Activated CD8-positive, alpha-beta memory T cell treated with anti-CD3 and anti-CD28 coated beads, Interleukin-2, amount 50 U/mL, for 48 hours (primary cell): ENCODE measurements at regions not wholly inside any gene's neighbourhood (a gene's known extent, or its start where the extent isn't known, plus 50 kb on each side); places are given as distances from the start of the nearest gene placed in this dataset.
"Not testable (repeated sequence)": the region's sequence is repeated elsewhere in the genome, so short reads cannot be mapped to it uniquely, and the experiment has no call there.

Experiments used
- DNase-seq: peaks from one replicate; pipeline ENCODE4 v3.0.0-alpha.2; 2020

DNA sequence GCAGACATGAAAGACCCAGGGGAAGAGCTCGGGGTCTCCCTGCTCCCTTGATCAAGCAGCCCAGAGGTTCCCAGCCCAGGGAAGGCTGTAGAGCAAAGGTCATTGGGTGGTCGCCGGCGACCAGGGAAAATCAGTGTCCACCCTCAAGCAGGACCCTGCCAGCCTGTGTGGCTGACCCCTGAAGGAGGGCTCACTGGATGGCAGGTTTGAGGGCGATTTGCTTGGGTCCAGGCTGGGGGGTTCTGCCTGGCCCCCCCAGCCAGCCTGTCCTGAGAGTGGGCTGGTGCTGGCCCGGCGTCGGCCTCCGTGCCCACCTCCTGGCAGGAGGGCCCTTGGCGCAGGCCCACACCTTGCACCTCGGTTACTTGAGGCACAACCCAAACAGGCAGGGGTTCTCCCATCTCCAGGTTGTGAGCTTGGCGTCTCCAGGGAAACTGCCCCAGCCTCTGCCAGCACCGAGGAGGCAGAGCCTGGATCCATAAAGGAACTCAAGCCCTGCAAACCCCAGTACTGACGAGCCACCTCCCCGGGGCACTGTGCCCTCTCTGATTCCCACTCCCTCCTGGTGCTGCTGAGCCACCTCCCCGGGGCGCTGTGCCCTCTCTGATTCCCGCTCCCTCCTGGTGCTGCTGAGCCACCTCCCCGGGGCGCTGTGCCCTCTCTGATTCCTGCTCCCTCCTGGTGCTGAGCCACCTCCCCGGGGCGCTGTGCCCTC is 329.0 kb upstream of the SFSWAP start:
- DNase-seq: no peak

DNA sequence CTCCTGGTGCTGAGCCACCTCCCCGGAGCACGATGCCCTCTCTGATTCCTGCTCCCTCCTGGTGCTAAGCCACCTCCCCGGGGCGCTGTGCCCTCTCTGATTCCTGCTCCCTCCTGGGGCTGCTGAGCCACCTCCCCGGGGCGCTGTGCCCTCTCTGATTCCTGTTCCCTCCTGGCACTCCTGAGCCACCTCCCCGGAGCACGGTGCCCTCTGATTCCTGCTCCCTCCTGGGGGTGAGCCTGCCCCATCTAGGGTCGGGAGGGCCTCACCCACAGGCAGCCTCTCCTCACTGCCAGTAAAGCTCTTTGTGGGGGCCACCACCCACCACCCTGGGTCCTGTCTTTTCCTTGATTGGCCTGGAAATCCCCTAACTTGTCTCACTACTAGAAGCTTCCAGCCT is 327.6 kb upstream of the SFSWAP start:
- no peak for DNase-seq

DNA sequence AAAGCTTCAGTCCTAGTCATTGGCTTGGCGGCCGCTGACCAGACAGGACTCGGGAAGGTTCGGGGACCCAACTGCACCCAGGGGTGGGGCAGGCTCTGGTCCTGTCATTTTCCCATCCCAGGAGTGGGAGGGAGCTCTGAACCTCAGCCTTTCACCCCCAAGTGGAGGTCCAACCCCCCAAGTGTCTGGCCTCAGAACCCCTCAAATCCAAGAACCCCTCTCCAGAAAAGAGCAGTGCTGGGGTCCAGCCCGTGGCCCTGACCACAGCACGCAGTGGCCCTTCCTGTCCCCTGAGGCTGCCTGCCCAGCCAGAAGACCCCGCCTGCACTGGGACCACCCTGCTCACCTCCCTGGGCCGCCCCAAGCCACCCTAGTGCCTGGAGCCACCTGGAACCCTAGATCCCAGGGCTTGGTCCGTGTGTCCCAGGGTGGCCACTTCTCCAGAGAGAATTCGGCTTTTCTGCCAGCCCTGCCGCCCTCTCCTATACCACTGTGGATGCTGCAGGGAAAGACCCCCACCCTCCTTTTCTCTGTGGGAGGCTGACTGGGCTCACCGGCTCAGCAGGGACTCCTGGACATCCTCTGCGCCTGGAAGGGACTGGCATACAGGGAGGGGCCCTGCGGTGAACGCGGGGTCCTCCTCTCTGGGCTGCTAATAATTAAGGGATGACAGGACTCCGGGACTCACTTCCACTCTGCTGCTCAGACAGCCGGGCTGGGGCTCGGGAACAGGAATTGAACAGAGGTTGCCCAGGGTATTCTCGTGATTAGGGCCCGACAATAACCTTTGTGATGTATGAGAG is 326.9 kb upstream of the SFSWAP start:
- no peak for DNase-seq

DNA sequence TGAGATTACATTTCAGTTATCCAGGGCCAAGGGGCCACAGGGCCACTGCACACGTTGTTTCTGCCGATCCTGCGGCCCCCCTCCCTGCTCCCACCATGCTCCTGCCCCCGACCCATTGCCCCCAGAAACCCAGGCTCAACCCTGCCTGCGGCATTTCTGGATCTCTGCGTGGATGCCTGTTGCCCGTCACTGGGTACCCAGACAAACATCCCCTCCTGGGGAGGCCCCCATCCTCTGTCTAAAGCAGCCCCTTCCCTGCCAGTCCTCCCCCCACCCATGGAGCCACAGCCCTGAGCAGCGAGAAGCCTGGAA is 326.4 kb upstream of the SFSWAP start:
- no peak for DNase-seq

DNA sequence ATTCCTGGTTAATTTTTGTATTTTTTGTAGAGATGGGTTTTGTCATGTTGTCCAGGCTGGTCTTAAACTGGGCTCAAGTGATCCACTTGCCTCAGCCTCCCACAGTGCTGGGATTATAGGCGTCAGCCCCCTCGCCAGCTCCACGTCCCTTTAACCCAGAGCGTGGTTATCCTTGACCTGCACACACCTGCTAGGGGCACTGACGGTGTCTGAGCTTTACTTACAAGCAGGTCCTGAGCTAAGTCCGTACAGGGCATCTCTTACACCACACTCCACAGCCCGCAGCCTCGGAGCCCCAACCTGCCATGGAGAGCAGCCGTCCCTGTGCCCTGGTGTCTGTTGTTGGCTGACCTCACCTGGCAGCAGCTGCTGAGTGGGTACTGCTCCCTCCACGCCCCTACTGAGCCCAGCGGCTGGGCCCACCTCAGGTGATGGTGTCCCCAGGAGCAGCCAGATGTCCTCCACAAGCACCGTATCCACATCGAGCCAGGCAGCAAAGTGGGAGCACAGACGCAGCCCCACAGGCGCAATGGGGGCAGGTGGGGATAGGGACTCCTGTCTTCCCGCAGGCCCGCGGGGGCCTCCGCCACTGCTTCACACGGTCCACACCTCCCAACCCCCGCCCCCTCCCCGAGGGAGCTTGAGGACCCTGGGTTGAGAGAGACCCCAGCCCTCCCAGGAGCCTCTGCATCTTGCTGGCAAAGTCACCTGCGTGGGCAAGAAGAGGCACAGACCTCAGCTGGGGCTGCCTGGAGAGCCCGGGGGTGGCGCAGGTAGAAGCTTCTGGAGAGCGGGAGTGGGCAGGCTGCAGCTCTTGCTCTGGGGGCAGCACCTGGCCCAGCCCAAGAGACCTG is 325.4 kb upstream of the SFSWAP start:
- no peak for DNase-seq

DNA sequence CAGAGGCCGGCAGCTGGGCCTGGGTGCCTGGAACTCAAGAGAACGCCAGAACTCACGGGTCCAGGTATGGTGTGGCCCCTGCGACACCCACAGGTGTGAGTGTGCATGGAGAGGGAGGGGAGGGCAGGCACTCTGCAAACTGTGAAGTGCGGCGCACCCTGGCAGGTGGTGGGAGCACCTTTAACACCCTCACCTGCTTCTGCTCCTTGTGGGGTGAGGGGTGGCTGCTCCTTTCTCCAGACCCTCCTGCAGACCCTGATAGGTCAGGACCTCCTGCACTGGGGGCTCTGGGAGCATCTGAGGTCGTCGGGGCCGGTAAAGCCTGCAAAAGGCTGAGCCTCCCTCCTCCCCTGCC is 324.7 kb upstream of the SFSWAP start:
- no peak for DNase-seq

DNA sequence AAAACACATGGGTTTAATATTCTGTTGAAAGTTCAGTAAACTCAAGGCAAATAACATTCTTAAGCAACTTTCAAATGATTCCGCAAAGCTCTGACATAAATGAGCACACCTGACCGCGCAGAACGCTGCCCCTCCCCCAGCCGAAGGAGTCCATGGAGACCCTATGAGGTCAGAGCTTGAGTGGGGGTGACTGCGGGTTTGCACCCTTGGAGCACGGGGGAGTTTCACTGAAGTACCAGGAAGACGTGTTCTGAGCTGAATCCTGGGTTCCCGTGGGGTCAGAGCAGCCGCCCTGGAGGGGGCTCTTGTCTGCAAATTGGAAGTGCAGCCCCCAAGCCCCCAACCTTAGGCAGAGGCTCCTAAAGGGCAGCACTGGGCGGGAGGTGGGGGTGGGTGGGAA is 324.1 kb upstream of the SFSWAP start:
- DNase-seq: no peak

DNA sequence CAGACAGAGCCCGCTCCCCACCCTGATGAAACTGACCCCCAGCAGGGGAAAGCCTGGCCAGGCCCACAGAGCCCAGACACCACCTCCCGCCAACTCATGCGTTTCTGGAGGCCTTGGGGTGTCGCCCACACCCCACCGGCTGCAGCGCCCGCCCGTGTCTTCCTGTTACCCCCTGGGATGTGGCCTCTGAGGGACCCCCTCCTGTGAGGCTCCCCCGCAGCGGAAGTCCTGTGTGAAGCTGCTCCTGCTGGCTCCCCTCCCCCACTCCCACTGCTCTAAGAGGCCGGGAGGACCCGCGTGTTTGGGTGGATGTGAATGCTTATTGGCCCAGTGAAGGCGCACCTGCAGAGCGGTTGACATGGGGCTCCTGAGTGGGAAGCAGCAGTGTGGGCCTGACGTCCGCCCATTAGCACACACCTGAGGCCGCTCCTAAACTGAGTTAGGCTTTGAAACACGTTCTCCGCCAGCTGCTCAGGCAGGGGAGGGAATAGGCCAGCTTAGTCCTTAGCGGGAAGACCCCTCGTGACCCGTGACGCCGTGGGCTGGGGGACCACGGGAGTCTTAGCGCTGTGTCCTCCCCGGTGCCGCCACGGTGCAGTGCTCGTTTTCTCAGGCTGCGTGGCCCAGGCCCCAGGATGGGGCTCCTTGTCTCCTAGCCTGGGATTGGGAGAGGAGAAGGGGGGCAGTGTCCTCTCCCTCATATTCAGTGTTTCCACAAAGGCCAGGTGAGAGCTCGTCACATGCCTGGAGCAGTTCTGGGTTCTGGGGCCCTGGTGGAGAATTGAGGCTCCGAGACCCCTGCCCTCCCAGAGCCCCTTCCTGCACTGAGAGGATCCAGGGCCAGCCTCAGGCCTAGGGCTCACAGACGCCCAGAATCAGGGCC is 323.4 kb upstream of the SFSWAP start:
- no peak for DNase-seq

DNA sequence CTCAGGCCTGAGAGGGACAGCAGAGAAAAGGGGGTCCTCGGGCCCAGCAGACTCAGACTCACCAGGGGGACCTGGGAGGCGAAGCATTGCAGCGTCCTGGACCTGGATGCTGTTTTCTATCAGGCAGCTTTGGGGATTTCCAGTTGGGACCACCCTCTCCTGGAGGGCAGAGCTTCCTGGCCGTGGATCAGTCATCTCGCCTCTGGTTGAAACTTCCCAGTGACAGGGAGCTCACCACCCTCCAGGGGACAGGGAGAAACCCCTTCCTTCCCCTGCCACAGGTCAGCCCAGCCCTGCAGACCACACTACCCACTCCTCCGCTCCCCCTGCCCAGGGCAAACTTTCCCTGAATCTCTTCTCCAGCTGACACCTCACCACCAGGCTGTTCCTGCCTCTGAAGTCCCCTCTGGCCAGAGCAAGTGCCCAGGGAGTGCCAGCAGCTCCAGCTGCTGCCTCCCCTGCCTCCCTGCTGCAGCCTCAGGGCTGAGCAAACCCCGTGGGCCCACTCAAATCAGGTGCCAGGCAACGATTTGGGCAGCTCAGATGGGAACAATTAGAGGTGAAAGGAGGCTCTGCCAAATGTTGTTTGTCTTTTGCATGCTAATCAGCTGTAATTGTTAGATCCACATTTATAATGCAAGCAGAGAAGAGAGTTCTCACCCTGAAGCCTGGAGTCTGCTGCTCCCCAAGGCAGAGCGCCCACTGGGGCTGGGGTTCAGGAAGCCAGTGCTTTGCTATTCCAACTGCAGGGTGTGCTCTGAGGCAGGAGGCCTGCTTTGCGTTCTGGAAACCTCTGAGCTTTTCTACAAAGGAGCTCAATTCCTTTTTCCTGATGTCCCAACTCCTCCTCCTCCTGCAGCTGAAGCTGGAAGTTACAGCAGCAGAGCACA is 322.5 kb upstream of the SFSWAP start:
- not testable (repeated sequence) for DNase-seq

DNA sequence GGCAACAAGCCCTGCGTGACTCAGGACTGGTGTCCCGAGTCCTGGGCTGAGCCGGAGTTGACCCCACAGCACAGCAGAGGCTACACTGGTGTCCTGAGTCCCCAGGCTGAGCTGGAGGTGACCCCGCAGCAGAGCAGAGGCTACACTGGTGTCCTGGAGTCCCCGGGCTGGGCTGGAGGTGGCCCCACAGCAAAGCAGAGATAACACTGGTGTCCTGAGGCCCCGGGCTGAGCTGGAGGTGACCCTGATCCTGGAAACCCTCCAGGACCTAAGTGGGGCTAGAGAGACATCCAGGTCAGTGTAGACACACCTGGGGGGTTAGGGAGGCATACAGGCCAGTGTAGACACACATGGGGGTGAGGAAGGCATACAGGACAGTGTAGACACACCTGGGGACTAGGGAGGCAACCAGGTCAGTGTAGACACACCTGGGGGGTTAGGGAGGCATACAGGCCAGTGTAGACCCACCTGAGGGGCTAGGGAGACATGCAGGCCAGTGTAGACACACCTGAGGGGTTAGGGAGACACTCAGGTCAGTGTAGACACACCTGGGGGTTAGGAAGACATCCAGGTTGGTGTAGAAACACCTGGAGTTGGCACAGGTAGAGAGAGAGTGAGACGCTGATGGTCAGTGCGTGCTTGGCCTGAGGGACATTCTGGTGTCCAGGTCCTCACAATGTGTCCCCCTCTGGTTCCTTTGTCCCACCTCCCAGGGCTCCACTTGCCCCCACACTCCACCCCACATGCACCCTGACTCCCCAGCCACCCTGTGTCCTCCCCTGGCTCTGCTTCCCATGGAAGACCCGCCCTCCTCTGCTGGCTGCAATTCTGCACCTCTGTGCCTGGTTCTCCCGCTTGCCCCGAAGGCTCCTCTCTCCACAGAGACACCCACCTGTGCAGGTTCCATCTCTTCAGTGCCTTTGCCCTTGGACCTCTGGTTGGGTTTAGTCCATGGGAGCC is 321.6 kb upstream of the SFSWAP start:
- DNase-seq: no peak

DNA sequence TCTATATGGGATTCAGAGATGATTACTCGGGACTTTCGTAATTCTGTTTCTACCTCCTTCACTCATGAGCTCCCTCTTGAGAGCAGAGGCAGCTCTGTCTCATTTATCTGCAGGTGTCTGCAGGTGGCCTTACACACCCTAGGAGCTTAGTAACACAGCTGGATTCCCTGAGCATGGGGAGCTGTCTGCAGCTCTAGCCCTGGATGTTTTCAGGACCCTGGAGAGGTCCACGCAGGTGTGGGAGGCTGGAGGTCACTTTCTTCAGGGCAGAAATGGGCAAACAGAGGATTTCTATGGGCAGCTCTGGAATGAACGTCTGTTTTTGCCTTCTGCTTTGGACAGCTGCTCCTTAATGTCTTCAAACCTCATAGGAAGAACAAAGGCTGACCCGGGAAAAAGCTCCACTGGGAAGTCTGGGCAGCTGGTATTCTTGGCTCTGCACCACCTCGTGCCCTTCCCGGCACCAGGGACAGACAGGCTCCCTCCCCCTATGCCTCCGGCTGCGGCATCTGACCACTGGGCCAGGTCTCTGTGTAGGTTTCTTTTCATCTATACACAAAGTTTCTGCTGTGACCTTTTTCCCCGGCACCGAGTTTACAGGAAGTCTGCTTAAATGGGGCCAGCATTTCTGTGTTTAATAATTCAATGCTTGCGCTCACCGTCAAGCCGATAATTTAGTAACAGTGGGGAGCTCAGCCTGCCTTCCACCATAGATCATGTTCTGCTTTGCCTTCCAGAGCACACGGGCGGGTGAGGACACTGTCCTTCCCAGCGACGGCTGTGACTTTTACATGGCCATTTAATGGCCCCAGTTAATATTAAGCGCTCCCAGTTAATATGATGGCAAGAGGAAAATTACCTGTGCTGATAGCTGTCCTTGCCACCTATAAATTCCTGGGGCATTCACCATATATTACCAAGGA is 320.2 kb upstream of the SFSWAP start:
- DNase-seq: no peak

DNA sequence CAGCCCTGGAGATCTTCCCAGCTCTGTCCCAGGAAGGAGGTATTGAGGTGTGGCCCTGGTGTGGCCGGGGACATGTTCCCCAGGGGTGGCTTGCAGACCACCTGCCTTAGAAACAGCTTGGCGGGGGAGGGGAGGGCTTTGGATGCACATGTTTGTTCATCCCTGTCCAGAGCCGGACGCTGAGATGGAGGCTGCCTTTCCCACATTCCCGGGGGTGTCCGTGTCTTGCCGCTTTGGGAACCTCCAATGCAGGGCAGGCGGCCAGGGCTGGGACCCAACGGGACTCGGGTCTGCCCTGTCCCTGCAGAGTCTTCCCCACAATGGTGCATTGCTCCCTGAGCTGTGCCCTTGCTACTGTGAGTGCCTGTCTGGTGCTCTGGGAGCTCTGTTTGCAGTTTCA is 319.5 kb upstream of the SFSWAP start:
- DNase-seq: no peak

DNA sequence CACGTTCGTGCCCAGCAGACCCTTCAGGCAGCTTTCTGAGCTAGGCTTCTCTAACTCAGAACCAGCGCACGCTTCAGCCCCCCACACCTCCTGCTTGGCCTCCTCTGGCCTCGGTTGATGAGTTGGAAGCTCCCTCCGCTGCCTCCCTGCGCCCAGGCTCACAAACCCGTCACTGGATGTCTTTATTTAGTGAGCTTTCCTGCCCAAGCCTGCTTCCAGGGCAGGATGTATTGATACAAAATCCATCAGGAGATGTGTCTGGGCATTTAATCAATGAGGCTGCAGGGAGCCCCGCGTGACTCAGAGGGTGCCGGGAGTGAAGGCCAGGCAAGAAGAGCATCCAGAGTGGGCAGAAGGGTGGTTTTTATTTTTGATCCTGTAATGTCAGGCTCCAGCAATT is 316.1 kb upstream of the SFSWAP start:
- not testable (repeated sequence) for DNase-seq

DNA sequence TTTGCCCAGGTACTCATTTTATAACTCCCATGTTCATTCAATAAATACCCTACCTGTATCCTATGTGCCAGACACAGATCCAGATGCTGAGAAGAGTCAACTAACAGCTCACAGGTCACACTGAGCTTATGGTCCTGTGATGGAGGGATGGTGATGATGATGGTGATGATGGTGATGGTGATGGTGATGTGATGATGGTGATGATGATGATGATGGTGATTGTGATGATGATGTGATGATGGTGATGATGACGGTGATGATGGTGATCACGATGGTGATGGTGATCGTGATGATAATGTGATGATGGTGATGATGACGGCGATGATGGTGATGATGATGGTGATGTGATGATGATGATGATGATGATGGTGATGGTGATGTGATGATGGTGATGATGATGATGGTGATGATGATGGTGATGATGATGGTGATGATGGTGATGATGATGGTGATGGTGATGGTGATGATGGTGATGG is 315.6 kb upstream of the SFSWAP start:
- not testable (repeated sequence) for DNase-seq

DNA sequence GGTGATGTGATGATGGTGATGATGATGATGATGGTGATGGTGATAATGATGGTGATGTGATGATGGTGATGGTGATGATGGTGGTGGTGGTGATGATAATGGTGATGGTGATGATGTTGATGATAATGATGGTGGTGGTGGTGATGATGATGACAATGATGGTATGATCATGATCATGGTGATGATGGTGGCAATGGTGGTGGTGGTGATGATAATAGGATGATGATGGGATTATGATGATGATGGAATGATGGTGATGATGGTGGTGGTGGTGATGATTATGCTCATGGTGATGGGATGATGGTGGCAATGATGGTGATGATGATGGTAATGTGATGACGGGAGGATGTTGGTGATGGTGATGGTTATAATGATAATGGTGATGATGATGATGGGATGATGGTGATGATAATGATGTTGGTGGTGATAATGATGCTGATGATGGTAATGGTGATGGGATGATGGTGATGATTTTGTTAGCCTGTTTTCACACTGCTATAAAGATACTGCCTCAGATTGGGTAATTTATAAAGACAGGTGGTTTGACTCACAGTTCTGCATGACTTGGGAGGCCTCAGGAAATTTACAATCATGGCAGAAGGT is 314.8 kb upstream of the SFSWAP start:
- DNase-seq: no peak

DNA sequence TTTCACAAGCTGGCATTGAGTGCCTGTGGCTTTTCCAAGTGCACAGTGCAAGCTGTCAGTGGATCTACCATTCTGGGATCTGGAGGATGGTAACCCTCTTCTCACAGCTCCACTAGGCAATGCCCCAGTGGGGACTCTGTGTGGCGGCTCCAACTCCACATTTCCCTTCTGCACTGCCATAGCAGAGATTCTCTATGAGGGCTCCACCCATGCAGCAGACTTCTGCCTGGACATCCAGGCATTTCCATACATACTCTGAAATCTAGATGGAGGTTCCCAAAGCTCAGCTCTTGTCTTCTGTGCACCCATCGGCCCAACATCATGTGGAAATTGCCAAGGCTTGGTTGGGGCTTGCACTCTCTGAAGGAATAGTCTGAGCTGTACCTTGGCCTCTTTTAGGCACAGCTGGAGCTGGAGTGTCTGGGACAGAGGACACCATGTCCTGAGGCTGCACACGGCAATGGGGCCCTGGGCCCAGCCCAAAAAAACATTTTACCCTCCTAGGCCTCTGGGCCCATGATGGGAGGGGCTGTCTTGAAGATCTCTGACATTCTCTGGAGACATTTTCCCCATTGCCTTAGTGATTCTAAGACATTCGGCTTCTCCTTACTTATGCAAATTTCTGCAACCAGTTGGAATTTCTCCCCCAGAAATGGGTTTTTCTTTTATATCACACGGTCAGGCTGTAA is 313.3 kb upstream of the SFSWAP start:
- no peak for DNase-seq

DNA sequence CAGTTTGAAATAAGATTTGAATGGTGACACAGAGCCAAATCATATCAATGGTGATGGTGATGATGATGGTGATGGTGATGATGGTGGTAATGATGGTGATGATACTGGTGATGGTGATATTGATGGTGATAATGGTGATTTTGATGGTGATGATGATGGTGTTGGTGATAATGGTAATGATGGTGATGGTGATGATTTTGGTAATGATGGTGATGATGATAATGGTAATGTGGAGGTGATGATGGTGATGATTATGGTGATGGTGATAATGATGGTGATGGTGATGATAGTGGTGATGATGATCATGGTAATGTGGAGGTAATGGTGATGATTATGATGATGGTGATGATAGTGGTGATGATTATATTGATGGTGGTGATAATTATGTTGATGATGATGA is 311.9 kb upstream of the SFSWAP start:
- DNase-seq: no peak

DNA sequence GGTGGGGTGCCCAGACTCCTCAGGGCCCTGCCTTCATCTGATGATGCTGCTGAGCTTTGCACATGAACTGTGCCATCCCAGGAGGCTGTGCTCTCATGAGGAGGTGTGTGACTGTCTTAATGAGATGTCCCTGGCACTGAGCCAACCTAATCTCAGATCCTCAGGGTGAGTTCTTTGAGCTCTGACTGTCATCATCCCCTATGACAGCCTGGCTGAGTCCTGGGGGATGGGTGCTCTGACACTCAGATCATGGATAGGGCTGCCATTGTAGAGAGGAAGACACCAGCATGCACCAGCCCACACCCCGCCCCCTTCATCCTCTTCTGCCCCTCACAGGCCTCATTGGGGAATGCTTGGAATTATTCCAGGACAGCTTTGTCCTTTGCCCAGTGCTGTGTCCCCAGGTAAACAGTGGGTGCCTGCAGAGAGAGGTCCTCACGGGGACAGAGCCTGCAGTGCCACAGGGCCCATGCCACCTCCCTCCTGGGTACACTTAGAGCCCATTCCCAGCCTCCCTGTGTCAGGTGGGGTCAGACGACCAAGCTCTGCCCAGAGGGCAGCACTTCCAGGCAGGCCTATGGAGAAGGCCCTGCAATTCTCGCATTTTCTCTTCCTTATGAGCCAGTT is 310.1 kb upstream of the SFSWAP start:
- DNase-seq: not testable (repeated sequence)
